SHP77 treated with DMSO at 0.1 percent for 48 hours (cell line): ENCODE measurements at regions not wholly inside any gene's neighbourhood (a gene's known extent, or its start where the extent isn't known, plus 50 kb on each side); places are given as distances from the start of the nearest gene placed in this dataset.

Experiments
- DNase-seq: peaks from one replicate; lab custom pipeline; 2025; lab: John Stamatoyannopoulos, UW

DNA sequence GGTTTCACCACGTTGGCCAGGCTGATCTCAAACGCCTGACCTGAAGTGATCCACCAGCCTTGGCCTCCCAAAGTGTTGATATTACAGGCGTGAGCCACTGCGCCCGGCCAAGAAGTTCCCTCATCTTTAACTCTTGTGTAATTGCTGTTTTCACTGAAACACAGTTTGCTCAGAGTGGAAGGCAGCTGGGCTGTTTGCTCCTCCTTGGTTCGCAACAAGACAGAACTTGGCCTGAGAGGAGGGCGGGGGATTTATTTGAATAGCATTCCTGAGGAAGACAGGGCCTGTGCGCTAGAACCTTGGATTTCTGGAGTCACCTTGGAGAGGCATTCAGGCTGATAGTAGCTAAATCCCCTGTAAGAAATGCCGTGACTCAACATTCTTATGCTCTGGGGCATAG lies 226.7 kb upstream of the MCTP2 start:
- DNase-seq: no peak

DNA sequence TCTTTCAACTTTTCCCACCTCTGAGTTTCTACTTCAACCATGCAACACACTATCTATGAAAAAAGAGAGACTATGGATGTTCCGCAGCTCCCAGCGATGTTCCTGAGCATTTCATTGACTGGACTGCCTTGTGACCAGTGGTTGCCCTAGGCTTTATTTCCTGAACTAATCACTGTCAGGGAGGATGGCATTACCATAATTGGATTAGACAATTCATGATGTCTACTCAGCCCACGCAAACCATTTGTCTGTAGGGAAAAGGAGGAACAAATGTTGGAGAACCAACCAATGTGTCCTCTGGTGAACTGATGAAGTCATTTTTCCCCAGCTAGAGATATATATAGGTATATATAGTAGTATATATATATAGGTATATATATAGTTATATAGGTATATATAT lies 229.3 kb upstream of the MCTP2 start:
- DNase-seq: no peak

- no peak for DNase-seq
These were observed 230.0 kb upstream of the MCTP2 start for GRCh38 chr15:94001255-94001801.

- no peak for DNase-seq
These were observed 230.8 kb upstream of the MCTP2 start for GRCh38 chr15:94000606-94001005.

DNA sequence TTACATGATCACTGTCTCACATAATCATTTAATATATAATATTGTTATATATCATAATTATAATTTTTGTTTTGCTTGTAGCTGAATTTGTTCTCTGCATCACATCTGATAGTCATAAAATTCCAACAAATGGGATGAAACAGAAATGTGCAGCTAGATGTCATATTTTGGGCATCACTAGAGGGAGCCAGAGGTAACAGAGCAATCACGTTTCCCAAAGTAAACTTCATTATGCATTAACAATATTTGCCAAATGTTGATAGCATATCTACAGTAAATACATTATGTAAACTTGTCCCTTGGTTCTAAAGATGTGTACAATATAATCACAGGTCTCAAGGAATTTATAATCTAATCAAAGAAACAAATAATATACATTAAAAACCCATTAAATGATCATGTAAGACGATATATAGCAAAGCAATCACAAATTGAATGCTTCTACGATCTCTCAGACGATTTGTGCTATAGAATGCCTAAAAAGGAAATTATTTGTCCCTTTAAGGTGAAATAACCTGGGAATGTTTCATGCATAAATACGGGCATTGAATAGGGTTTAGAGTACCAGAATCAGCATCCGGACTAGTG lies 234.2 kb upstream of the MCTP2 start:
- DNase-seq: peak; percentile 17

DNA sequence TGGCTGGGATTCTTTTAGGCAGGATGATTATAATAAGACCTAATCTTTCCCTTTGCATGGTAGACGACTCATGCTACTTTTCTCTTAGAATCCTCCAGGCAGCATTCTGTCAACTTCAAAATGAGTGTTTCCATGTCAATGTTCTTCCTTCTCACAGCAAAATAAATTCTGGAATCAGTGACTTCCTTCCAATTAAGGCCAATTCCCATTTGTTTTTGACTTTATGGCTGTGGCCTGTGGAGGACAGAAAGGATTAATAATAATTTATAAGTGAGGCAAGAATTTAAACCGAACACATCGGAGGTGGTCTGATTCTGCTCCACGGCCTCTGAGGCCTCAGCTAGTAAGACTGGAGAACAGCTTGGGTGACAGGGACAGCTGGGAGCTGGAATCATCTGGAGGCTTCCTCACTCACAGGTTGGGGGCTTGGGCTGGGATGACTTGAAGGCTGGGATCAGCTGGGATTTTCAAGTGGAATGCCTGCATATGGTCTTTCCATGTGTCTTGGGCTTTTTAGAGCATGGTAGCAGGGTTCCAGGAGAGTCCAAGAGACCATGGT lies 241.8 kb upstream of the MCTP2 start:
- no peak for DNase-seq

GRCh38 chr15:93987068-93987467 lies 244.3 kb upstream of the MCTP2 start:
- no peak for DNase-seq

- no peak for DNase-seq
These were observed 244.9 kb upstream of the MCTP2 start for GRCh38 chr15:93986400-93986984.

DNA sequence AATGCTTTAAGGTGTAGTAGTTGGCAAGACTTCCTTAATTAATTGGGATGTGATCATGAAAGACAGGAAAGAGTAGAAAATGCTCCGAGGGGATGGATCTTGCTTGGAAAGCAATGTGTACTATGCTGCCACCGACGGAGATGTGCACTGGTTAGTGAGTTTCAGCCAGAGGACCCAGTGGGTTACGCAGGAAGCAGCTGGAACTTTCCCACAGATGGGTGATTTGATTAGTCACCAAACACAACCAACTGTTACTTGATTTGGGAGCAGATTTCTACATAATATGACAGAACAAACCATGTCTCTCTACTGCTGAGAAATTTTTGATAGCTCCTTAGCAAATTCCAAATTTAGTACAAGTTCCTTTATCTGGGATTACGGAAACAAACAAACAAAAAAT lies 245.4 kb upstream of the MCTP2 start:
- no peak for DNase-seq

DNA sequence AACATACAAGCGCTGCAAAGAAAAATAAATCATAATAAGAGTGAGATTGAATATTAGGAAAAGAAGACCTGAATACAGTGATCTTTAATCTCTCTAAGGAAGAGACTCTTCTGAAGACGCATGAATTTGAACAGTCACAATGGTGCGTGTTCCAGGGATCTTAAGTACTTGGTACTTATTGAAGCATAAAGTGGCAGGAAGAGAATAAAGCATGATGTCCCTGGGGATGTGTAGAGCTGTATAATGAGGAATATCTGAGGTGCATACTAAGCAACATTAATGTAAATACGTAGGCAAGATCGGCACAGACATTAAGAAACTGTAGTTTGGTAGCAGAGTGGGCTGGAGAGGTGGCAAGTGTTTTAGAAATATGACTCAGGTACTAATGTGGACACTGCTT lies 246.2 kb upstream of the MCTP2 start:
- no peak for DNase-seq

- DNase-seq: no peak
These were observed 247.8 kb upstream of the MCTP2 start for GRCh38 chr15:93983526-93983925.

- no peak for DNase-seq
These were observed 249.1 kb upstream of the MCTP2 start for GRCh38 chr15:93982226-93982727.

GRCh38 chr15:93981706-93982105 lies 249.7 kb upstream of the MCTP2 start:
- DNase-seq: no peak

DNA sequence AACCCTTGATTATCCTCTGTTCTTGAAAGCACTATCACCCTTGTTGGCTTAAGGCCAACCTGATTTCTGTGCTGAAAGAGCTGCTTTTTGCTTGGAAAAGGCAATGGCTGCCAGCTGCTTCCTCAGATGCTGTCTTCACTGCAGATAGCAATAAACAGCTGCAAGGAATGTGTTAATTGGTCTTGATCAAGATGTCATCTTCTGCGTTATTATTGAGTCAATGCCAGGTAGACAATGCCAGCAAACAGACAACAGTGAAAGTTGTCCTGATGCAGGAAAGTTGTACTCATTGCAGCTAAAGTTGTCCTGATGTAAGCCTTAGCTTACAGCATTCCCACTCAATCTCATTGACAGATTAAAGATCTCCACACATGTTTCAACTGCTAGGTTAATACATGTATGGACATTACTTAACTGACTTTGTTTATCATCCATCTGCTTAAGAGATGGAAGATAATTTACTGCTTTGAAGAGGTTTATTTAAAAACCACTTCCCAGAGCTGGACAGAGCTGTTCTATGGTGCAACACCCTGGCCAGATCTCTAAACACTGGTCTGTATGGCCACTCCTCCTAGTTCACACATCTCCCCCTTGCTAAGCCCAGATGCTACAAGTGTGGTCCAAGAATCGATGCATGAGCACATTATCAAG lies 251.0 kb upstream of the MCTP2 start:
- DNase-seq: no peak

GRCh38 chr15:93974804-93975481 lies 256.4 kb upstream of the MCTP2 start:
- no peak for DNase-seq

- no peak for DNase-seq
These were observed 258.1 kb upstream of the MCTP2 start for GRCh38 chr15:93973287-93973686.

- no peak for DNase-seq
These were observed 262.6 kb upstream of the MCTP2 start for GRCh38 chr15:93968773-93969172.

DNA sequence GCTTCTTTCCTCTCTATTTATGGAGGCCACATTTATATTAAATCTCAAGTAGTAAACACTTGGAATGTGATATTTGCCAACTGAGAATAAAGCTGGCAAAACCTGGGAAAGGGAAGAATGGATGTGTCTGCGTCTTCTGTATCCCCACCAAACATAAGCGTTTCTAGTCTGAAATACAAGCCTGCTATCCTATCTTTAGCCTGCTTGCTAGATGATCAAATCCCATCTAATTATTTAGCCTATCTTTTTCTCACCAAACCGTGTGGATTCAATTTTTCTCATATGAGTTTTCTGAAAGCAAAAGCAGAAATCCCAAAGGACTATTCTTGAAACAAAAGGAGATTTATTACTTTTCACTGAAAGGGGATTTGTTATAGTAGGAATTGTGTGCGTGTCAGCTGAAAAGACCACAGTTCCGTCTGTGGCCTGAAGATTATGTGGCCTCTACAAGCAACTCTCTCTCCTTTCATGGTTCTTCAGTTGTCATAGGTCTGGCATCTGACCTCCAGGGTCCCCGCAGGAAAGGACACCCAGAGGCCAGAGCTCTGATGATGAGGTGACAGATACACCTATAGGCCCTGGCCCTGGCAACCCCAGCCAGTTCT lies 266.0 kb upstream of the MCTP2 start:
- no peak for DNase-seq

DNA sequence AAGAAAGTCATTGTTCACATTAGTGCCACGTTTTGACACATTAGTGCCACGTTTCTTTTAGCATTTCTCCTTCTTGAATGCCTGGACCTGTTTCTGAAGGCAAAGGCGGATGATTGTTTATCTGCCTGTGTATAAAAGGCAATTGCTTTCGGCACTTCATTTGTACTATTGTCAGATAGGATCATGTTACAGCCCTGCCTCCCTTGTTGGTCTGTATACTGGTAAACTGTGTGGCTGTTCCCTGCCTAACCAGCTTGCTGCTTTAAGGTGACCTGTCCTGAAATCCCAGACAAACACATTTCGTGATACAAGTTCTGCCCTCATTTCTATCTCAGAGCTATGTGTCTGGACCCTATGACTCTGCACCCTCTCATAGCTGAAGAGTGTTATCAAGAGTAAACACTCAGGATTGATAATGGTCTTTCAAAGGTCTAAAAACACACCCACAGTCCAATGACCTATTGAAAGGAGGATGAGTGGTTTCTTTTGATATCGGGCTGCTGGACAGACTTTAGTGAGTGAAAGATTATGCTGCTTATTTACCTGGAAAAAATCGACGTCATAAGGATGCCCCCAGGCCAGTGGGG lies 276.3 kb upstream of the MCTP2 start:
- no peak for DNase-seq

DNA sequence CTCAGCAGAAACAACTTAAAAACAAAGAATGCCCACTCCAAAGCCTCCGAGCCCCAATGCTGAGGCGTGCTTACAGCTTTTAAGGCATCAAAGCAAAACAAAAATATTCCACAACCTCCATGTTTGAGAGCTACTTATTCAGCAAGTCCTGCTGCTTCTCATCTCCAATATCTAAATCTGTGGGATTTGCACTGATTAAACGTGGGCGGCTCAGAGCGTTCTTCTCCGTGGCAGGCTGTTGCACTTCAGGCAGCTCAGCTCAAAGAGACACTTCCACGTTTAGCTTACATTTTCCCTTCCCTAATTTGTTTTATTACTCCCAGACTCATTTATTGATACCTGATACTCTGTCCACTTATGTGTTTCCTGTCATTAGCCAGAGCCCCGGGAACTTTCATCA lies 282.6 kb upstream of the MCTP2 start:
- no peak for DNase-seq

- DNase-seq: no peak
These were observed 287.8 kb upstream of the MCTP2 start for GRCh38 chr15:93943586-93943985.

GRCh38 chr15:93942269-93942694 lies 289.1 kb upstream of the MCTP2 start:
- DNase-seq: no peak
